ENCODE measurements at regions not wholly inside any gene's neighbourhood (a gene's known extent, or its start where the extent isn't known, plus 50 kb on each side); places are given as distances from the start of the nearest gene placed in this dataset.

DNA sequence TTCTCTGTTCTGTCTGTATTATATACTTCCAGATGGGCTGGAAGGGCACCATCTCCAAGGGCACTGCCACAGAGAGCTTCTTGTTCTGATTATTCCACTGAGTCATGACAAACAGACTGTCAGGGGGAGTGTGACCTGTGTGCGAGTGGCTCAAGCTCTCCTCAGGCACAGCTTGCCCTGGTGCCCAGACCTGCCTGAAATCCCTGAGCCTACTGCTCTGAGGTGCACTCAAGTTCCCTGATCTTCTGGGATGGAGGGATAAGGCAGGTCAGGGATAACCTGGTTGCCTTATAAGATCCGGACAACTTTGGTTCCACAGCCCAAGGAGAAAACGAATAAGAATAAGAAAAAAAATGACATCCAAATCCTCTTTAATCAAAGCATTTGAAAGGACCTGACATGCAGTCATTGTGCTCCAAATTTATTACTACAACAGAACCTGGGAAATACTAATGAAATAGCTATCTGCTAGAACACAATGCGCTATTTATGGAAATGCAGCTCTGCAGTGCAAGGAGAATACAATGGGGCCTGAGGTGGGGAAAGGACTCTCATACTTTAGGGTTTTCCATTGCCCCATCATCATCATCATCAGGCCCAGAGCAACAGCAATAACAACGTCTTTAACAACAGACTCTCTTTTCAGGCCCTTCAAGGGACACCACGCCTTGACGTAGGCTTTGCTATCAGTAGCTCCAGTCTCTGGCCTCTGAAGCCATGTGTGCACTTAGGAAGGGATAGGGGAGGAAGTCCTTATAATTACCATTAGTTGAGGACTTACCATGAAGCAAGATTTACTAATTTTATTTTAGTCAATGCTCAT is 217.1 kb upstream of the KIRREL3 start:
- no peaks in the 10 kb centered on the region for H3K79me2 ChIP-seq (ENCODE audit: insufficient read depth, low read length)
- H3K27ac ChIP-seq (ENCODE audit: low read depth, low read length), result no peak overlapping the region
- Mint-ChIP-seq H3K4me1 (ENCODE audit: low read depth, unreplicated experiment) (no peaks in the 10 kb centered on the region), H3K36me3 (ENCODE audit: low read depth, unreplicated experiment) (peaks cover 2% of the 10 kb centered on the region), H3K4me3 (ENCODE audit: unreplicated experiment) (no peak overlapping the region), H3K27me3 (ENCODE audit: low read depth, unreplicated experiment) (peaks cover 4% of the 10 kb centered on the region), H3K27ac (ENCODE audit: unreplicated experiment) (no peak overlapping the region), H3K9me3 (ENCODE audit: unreplicated experiment) (peaks cover 4% of the 10 kb centered on the region)
- no peak for TF ChIP-seq EZH2 (IDR thresholded peaks at IDR 0.05; ENCODE audit: insufficient read depth, low read length)
- TF ChIP-seq, protein P1, sequence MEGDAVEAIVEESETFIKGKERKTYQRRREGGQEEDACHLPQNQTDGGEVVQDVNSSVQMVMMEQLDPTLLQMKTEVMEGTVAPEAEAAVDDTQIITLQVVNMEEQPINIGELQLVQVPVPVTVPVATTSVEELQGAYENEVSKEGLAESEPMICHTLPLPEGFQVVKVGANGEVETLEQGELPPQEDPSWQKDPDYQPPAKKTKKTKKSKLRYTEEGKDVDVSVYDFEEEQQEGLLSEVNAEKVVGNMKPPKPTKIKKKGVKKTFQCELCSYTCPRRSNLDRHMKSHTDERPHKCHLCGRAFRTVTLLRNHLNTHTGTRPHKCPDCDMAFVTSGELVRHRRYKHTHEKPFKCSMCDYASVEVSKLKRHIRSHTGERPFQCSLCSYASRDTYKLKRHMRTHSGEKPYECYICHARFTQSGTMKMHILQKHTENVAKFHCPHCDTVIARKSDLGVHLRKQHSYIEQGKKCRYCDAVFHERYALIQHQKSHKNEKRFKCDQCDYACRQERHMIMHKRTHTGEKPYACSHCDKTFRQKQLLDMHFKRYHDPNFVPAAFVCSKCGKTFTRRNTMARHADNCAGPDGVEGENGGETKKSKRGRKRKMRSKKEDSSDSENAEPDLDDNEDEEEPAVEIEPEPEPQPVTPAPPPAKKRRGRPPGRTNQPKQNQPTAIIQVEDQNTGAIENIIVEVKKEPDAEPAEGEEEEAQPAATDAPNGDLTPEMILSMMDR (IDR thresholded peaks at IDR 0.05; ENCODE audit: insufficient read depth, low read depth, low read length), result no peak
- H3K4me2 ChIP-seq (ENCODE audit: low read length), result no peak overlapping the region
- DNase-seq (ENCODE audit: low read depth) (no peak), FAIRE-seq (no peak)
- H2AFZ ChIP-seq (ENCODE audit: low read depth, low read length), result no peak overlapping the region
- H3K4me1 ChIP-seq (ENCODE audit: insufficient read depth, low read length), result no peaks in the 10 kb centered on the region
- H3K9ac ChIP-seq (ENCODE audit: low read length), result no peak overlapping the region
- H3K4me3 ChIP-seq (ENCODE audit: insufficient read depth, low read depth, low read length), result no peak overlapping the region
- H3K9me3 ChIP-seq (ENCODE audit: insufficient read depth, low read depth, low read length), result no peaks in the 10 kb centered on the region
- no peaks in the 10 kb centered on the region for H3K36me3 ChIP-seq (ENCODE audit: insufficient read depth, low read length)
- H3K27me3 ChIP-seq (ENCODE audit: insufficient read depth, low read length), result no peaks in the 10 kb centered on the region
- H4K20me1 ChIP-seq (ENCODE audit: insufficient read depth, low read length), result no peaks in the 10 kb centered on the region

DNA sequence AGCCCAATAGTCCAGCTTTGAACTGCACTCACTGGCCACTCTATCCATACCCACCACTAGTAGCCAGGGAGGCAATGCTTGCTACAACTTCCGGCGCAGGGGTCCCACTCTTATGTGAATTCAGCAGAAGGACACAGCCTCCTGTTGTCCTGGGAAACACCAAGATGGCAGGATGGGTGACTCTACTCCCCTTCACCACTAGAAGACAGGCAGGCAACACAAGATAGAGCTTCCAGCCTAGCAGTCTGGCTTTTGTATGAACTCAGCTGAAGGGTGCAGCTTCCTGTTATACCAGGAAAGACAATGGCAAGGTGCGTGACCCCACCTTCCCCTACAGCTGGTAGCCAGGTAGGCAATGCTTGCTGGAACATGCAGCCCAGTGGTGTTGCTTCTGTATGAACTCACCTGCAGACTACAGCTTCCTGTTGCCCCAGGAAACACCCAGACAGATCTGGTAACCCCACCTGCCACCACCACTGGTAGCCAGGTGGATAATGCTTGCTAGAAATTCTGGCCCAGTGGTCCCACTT is 205.2 kb upstream of the KIRREL3 start:
- Mint-ChIP-seq H3K27me3 (ENCODE audit: low read depth, unreplicated experiment) (no peaks in the 10 kb centered on the region), H3K4me1 (ENCODE audit: low read depth, unreplicated experiment) (no peaks in the 10 kb centered on the region), H3K36me3 (ENCODE audit: low read depth, unreplicated experiment) (no peaks in the 10 kb centered on the region), H3K9me3 (ENCODE audit: unreplicated experiment) (no peaks in the 10 kb centered on the region), H3K27ac (ENCODE audit: unreplicated experiment) (no peak overlapping the region), H3K4me3 (ENCODE audit: unreplicated experiment) (no peak overlapping the region)
- Histone ChIP-seq H3K4me2 (ENCODE audit: low read length) (no peak overlapping the region), H3K36me3 (ENCODE audit: insufficient read depth, low read length) (no peaks in the 10 kb centered on the region), H3K4me1 (ENCODE audit: insufficient read depth, low read length) (no peaks in the 10 kb centered on the region), H2AFZ (ENCODE audit: low read depth, low read length) (no peak overlapping the region), H3K27me3 (ENCODE audit: insufficient read depth, low read length) (no peaks in the 10 kb centered on the region), H3K27ac (ENCODE audit: low read depth, low read length) (no peak overlapping the region), H3K4me3 (ENCODE audit: insufficient read depth, low read depth, low read length) (no peak overlapping the region), H3K9me3 (ENCODE audit: insufficient read depth, low read depth, low read length) (no peaks in the 10 kb centered on the region), H3K79me2 (ENCODE audit: insufficient read depth, low read length) (no peaks in the 10 kb centered on the region), H4K20me1 (ENCODE audit: insufficient read depth, low read length) (no peaks in the 10 kb centered on the region), H3K9ac (ENCODE audit: low read length) (no peak overlapping the region)
- TF ChIP-seq, protein P1 (IDR thresholded peaks at IDR 0.05; ENCODE audit: insufficient read depth, low read depth, low read length), result no peak
- no peak for TF ChIP-seq EZH2 (IDR thresholded peaks at IDR 0.05; ENCODE audit: insufficient read depth, low read length)
- DNase-seq (ENCODE audit: low read depth) (no peak), FAIRE-seq (no peak)

DNA sequence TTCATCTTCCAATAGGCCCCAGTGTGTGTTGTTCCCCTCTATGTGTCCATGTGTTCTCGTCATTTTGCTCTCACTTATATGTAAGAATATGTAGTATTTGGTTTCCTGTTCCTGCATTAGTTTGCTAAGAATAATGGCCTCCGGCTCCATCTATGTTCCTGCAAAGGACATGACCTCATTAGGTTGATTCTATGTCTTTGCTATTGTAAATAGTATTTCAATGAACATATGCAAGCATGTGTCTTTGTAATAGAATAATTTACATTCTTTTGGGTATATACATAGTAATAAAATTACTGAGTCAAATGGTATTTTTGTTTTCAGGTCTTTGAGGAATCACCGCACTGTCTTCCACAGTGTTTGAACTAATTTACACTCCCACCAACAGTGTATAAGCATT is 202.9 kb upstream of the KIRREL3 start:
- Mint-ChIP-seq H3K4me1 (ENCODE audit: low read depth, unreplicated experiment) (peaks cover 2% of the 10 kb centered on the region), H3K4me3 (ENCODE audit: unreplicated experiment) (no peak overlapping the region), H3K9me3 (ENCODE audit: unreplicated experiment) (no peaks in the 10 kb centered on the region), H3K36me3 (ENCODE audit: low read depth, unreplicated experiment) (no peaks in the 10 kb centered on the region), H3K27me3 (ENCODE audit: low read depth, unreplicated experiment) (peaks cover 2% of the 10 kb centered on the region), H3K27ac (ENCODE audit: unreplicated experiment) (no peak overlapping the region)
- Histone ChIP-seq H3K9me3 (ENCODE audit: insufficient read depth, low read depth, low read length) (no peaks in the 10 kb centered on the region), H3K36me3 (ENCODE audit: insufficient read depth, low read length) (no peaks in the 10 kb centered on the region), H3K79me2 (ENCODE audit: insufficient read depth, low read length) (no peaks in the 10 kb centered on the region), H2AFZ (ENCODE audit: low read depth, low read length) (no peak overlapping the region), H3K4me2 (ENCODE audit: low read length) (no peak overlapping the region), H3K9ac (ENCODE audit: low read length) (no peak overlapping the region), H3K4me3 (ENCODE audit: insufficient read depth, low read depth, low read length) (no peak overlapping the region), H3K4me1 (ENCODE audit: insufficient read depth, low read length) (no peaks in the 10 kb centered on the region), H3K27ac (ENCODE audit: low read depth, low read length) (no peak overlapping the region), H3K27me3 (ENCODE audit: insufficient read depth, low read length) (no peaks in the 10 kb centered on the region), H4K20me1 (ENCODE audit: insufficient read depth, low read length) (no peaks in the 10 kb centered on the region)
- FAIRE-seq (no peak), DNase-seq (ENCODE audit: low read depth) (no peak)
- no peak for TF ChIP-seq EZH2 (IDR thresholded peaks at IDR 0.05; ENCODE audit: insufficient read depth, low read length)
- TF ChIP-seq, protein P1 (IDR thresholded peaks at IDR 0.05; ENCODE audit: insufficient read depth, low read depth, low read length), result no peak

Data from astrocyte (in vitro differentiated cells and primary cell).